ENCODE measurements at regions not wholly inside any gene's neighbourhood (a gene's known extent, or its start where the extent isn't known, plus 50 kb on each side); places are given as distances from the start of the nearest gene placed in this dataset.

DNA sequence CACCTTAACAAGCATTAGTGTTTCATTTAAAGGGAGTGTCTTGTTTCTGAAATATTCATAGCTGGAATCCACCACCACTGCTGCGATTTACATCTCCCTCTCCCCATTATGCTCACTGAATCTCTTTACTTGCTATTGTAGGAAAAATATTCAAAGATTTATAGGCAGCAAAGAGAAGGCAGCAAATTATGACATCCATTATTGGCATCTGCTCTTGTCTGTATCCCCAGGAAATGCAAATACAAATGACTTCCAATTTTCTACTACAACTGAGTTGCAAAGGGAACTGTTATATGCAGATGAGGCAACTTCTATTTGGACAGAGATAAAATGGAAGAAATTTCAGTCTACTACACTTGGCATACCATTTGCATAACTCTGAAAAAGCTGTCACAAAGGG is 88.4 kb upstream of the PRKD1 start:
- TF ChIP-seq, protein P1, sequence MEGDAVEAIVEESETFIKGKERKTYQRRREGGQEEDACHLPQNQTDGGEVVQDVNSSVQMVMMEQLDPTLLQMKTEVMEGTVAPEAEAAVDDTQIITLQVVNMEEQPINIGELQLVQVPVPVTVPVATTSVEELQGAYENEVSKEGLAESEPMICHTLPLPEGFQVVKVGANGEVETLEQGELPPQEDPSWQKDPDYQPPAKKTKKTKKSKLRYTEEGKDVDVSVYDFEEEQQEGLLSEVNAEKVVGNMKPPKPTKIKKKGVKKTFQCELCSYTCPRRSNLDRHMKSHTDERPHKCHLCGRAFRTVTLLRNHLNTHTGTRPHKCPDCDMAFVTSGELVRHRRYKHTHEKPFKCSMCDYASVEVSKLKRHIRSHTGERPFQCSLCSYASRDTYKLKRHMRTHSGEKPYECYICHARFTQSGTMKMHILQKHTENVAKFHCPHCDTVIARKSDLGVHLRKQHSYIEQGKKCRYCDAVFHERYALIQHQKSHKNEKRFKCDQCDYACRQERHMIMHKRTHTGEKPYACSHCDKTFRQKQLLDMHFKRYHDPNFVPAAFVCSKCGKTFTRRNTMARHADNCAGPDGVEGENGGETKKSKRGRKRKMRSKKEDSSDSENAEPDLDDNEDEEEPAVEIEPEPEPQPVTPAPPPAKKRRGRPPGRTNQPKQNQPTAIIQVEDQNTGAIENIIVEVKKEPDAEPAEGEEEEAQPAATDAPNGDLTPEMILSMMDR (IDR thresholded peaks at IDR 0.05), result no peak
- no peak for TF ChIP-seq POLR2A (IDR thresholded peaks at IDR 0.05)
